GM21447 (cell line): ENCODE measurements at regions not wholly inside any gene's neighbourhood (a gene's known extent, or its start where the extent isn't known, plus 50 kb on each side); places are given as distances from the start of the nearest gene placed in this dataset.
"Not testable (repeated sequence)": the region's sequence is repeated elsewhere in the genome, so short reads cannot be mapped to it uniquely, and the experiment has no call there.

Experiments
- ATAC-seq: cut with Tn5 transposase; IDR thresholded peaks from one replicate; pipeline ENCODE4 v1.9.1; 2021; ENCODE audit not compliant: unreplicated experiment

DNA sequence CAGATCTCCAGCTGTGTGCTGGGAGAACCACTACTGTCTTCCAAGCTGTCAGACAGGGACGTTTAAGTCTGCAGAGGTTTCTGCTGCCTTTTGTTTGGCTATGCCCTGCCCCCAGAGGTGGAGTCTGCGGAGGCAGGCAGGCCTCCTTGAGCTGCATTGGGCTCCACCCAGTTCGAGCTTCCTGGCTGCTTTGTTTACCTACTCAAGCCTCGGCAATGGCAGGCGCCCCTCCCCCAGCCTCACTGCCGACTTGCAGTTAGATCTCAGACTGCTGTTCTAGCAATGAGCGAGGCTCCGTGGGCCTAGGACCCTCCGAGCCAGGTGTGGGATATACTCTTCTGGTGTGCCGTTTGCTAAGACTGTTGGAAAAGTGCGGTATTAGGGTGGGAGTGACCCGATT lies 206.8 kb upstream of the FBXO33 start:
- not testable (repeated sequence) for ATAC-seq

DNA sequence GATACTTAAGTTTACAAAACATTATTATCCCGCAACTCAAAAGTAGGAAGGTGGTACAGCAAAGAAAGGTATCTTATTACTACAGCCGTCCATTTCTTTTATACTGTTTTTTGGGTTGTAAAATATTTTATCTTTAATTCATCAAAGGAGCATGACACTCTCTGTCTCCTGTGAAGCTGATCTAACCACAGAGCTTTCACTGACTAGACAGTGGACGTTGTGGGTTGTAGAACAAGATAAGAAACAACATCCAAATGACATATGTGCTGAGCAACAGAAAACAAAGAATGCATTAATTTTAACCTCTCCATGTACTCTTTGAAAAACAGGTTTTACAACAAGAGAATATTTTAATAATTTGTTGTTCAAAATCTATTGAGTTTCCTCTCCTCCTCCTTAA lies 195.9 kb upstream of the FBXO33 start:
- no peak for ATAC-seq

DNA sequence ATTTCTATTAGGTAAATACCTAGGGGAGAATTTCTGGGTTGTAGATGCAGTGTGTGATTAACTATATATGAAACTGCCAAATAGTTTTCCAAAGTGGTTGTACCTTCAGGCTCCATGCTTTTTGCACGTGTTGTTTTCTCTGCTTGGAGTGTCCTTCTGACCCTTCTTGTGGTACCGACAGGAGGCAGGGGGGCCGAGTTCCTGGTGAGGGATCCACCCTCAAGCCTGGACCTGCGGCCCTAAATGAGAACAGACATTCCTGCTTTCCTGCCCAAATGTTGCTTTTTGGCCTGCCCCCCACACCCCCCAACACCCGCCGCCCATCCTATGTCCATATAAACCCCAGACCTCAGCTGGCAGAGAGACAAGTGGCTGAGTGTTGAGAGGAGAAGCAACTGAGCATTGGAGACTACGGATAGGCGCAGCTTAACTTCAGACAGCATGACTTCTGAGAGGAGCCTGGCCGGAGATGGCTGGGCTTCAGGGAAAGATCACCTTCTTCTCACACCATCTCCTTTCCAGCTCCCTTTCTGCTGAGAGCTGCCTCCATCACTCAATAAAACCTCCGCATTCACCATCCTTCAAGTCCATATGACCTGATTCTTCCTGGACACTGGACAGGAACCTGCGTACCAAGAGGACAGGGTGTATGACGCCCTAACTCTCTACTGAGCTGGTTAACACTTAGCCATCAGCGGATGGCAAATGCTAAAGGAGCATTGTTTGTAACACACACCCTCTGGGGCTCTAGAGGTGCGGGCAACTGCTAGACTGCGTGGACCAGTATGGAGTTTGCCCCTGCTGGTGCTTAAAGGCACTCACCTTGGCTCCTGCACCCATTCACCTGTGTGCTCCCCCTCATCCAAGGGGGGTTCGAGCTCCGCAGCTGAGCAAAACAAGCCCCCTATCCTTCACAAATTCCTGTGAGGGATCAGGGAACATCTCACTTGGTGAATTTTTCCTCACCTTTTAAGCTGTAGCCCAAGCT lies 194.7 kb upstream of the FBXO33 start:
- no peak for ATAC-seq

DNA sequence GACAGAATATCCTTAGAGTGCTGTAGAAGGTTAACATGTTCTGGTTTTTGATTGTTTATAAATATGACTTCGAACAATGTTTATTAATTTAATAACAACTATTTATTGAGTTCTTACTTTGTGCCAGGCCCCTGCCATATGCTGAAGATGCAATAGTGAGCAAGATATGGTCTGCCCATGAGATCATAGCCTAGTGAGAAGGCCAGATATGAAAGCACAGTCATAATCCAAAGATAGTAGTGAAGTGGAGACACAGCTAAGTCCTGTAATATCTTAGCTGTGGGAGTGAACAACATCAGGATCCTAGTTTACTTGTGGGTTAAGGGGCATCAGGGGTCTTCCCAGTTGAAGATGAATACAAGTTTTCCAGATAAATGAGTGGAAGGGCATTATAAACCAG lies 189.4 kb upstream of the FBXO33 start:
- ATAC-seq = no peak

DNA sequence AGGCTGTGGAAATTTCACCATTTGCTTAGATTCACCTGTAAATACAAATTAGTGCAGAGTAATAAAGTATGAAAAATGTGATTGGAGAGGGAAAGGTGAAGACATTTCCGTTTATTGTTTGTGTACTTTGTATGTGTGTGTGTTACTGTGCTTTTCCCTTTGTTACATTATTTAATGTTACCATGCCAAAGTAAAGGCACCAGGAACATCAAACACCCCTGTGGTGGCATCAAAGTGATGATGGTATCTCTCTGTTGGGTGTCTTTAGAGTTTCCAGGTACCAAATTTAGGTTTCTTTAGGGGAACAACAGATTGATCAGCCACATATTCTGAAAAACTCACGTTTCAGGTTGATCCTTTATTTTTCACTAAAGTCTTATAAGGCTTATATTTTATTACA lies 189.0 kb upstream of the FBXO33 start:
- no peak for ATAC-seq

DNA sequence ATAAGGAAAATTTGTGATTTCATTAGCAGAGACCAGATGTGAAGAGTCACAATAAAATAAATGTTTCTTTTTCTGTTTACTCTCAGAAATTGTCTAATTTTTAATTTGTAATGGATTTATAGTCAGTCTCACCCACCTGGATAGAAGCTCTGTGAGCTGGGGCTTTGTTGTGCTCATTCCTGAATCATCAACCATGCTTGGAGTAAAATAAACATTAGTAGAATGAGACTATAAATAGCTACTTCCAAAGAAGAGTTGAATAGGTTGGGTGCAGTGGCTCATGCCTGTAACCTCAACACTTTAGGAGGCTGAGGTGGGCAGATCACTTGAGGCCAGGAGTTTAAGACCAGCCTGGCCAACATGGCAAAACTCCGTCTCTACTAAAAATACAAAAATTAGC lies 185.3 kb upstream of the FBXO33 start:
- no peak for ATAC-seq

DNA sequence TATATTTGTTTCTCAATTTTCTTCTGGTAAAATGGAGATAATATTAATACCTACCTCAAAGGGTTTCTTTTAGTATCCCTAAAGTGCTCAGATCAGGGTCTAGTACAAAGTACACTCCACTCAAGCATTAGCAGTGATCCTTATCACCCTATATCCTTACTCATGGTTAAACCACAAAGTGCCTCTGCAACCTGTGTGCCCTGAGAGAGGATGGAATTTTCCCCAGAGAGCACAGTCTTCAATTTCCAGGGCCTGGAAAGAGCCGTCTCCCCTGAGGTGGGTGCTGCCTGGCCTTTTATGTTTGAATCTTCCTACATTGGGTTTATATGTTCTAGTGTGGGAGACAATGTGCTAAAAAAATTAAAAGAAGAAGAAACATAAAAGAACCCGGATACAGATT lies 183.1 kb upstream of the FBXO33 start:
- ATAC-seq = no peak

DNA sequence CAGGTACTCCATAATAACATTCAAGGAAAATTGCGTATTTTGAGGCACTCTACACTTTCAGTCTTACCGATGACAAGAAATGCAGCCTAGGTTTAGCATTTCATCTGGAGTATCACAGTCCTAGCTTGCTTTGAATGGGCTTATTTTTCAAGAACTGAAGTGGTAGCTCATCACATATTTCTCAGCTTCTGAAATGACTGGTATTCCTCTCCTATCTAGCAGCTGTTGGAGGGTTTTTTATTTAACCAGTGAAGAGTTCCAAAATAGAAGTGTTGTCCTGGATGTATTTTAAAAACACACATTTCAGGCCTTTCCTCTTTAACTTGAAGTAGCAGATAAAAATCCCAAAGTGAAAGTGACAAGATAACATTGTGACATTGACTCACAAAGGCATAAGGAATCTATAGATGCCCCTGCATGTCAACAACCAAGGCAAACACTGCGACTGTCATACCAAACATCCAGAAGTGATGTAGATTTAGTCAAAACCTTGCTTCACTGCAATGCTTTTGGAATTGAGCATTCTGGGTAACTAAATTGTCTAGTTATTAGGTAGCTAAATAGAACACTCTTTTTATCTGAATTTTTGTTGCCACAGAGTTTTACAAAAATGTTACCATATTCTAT lies 182.2 kb upstream of the FBXO33 start:
- no peak for ATAC-seq

DNA sequence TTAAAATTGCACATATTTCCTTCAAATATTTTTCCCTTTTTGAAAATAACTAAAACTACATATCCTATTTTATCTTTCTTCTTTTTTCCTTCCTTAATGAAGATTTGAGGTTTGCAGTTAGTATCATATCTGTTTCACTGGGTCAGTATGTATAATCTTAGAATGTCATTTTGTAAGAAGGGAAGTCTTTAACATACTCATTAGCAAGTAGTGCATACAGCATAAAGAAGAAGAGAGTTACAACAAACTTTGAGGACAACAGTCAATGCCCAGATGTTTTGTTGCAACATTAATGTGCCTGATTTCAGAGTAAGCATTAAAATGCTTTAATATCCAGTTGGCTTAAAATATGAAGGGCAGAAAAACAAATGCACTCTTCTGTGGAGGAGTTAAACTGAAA lies 176.9 kb upstream of the FBXO33 start:
- ATAC-seq = no peak

DNA sequence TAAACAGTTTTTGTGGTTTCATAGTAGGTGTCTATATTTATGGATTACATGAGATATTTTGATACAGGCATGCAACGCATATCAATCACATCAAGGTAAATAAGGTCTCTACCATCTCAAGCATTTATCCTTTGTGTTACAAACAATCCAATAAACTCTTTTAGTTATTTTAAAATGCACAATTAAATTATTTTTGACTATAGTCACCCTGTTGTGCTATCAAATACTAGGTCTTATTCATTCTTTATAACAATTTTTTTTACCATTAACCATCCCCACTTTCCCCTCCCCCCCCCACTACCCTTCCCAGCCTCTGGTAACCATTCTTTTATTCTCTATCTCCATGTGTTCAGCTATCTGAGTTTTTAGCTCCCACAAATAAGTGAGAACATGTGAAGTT lies 175.7 kb upstream of the FBXO33 start:
- ATAC-seq = no peak

DNA sequence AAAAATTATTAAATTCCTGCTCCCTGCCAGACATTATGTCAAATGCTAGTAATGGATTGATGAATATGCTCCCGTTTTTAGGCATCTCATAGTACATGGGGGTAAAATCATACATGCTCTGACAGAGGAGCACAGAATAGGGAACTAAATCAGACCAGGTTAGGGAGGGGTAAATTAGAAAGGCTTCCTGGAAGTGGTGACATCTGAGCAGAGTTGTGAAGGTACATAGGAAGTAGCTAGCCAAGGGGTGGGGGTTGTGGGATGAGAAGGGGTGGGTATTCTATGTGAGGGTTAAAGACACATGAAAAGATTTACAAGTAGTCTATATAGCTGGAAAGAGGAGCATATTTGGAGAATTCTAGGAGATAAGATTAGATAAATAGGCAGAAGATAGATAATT lies 171.7 kb upstream of the FBXO33 start:
- ATAC-seq = no peak

DNA sequence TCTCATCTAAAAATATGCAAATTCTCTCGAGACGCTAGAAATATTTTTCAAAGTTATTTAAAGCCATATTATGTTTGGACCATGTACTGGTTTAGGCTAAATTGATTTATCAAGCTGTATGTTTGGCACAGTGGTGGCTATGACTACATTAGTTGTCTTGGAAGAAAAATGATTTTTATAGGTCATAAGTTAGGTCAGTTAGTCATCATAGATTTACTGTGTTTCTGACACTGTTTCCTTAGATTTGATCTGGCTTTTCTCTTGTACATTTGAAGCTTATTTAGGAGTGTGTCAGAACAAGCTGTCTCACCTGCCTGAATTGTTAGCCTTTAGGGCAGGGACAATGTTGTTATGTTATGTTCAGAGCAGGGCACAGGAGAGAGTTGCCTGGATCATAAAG lies 161.1 kb upstream of the FBXO33 start:
- no peak for ATAC-seq

DNA sequence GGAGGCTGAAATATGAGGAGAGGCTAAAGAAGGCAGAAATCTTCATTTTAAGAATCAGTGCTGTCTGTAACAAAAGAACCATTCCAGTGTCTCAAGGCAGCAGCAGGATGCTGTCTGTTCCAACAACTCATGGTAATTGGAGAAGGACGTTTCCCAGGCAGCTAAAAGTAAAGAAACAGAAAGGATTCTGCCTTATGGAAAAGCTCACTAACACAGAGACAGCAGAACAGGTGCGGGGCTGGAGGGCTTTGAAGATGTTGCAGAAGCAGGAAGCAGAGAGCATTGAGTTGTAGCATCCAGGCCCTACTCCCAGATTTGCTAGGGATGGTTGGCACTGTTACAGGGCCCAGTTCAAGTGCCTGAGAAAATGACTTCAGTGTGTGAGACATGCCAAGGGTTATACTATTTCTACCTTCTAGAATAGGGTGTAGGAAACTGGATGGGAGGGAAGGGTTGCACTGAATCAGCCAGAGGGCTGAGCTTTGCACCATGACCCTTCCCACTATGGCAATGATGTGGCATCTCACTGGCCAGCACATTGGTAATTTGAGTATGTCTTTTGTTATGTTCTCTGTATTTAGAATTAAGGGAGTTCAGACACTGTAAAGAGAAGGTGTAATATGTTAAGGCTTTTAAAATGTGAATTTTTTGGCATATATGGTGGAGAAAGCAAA lies 160.0 kb upstream of the FBXO33 start:
- ATAC-seq = no peak

DNA sequence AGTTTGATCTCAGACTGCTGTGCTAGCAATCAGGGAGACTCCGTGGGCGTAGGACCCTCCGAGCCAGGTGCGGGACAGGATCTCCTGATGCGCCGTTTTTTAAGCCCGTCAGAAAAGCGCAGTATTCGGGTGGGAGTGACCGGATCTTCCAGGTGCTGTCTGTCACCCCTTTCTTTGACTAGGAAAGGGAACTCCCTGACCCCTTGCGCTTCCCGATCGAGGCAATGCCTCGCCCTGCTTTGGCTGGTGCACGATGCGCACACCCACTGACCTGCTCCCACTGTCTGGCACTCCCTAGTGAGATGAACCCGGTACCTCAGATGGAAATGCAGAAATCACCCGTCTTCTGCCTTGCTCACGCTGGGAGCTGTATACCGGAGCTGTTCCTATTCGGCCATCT lies 157.6 kb upstream of the FBXO33 start:
- not testable (repeated sequence) for ATAC-seq

DNA sequence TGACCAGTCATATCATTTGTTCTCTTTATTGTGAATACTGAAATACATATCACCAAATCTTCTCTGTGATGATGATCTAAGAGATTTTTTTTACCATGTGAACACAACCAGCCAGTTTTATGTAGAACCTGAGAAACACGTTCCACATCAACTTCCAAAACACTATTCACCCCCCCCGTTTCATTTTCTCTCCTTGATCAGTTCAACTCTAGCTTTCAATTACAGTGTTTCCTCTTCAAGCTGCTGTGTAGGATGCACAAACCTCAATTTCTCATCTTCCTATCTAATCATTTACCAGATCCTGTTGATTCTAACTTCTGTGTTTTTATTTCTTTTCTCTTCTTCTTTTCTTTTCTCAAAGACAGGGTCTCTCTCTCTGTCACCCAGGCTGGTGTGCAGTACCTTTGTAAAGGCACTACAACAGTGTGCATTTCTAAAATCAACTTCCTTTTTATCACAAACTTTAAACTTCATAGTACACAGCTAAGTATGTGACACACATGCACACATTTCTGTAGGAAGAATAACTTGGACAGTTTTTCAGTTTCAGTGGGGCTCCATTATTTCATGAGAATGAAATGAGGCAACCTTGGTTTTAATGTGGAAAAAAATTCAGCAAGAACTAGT lies 149.9 kb upstream of the FBXO33 start:
- no peak for ATAC-seq

DNA sequence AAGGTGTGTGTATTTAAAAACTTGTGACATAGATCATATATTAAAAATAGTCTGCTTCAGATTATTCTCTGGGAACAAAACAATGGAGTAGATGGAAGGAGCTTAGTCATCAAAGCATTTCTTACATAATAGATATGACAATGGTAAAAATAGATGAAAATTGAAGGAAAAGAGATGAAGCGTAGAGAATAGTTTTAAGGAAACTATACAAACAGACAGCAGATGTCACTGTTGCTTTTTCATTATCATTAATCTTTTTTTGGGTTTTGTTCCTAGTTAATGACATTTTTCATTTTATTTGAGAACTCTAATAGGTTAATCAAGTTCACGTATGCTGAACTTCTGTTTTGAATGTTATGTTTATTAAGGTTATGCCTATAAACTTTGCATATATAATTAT lies 149.2 kb upstream of the FBXO33 start:
- no peak for ATAC-seq

DNA sequence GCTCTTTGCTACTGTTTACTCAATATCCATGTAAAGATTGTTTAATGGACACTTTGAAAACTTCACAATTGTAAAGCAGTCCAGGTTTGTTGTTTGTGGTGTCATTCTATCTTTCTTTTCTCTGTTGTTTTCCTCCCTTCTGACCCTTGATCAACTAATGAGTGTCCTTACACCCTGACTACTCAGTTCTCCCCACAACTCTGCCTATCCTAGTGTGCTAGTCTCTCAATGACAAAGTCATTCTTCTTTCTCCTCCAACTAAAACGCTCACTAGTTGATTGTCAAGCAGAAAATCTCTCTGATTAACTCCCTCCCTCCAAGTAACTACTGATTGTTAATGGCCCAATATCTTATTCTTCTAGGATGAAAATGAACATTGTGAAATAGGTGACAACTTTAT lies 148.5 kb upstream of the FBXO33 start:
- no peak for ATAC-seq

DNA sequence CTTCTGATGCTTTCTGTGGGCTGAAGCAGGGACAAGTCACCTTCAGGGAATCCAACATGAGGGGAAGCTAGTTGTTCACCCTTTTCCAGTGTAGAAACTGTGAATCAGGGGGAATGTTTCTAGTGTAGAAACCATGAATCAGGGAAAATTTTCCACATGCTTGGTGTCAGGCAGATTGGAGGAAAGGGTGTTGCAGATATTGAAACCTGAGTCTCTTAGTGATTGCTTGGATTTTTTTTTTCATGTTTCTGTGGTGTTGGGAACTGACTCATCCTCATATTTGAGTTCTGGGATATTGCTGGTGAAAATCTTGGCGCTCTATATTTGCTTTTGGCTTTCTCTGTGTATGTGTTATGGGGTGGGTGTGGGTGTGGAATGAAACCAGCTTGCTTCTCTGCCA lies 144.5 kb upstream of the FBXO33 start:
- ATAC-seq = no peak

DNA sequence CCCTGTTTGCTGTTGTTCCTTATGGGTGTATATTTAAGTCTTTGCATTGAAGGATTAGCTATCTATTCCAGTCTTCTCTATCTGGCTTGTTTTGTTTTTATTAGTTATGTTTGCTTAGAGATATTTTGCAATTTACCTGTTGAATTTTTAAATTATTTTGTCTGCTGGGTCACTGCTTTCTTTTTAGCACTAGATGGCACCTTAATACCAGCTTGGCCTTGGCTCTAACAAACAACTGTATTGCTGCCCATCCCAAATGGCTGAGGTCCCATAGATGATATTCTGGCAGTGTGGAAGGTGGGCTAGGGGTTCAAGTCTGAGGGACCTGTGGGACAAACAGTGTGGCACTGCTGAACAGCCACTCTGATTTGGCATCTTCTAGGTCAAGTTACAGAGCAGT lies 144.0 kb upstream of the FBXO33 start:
- no peak for ATAC-seq

DNA sequence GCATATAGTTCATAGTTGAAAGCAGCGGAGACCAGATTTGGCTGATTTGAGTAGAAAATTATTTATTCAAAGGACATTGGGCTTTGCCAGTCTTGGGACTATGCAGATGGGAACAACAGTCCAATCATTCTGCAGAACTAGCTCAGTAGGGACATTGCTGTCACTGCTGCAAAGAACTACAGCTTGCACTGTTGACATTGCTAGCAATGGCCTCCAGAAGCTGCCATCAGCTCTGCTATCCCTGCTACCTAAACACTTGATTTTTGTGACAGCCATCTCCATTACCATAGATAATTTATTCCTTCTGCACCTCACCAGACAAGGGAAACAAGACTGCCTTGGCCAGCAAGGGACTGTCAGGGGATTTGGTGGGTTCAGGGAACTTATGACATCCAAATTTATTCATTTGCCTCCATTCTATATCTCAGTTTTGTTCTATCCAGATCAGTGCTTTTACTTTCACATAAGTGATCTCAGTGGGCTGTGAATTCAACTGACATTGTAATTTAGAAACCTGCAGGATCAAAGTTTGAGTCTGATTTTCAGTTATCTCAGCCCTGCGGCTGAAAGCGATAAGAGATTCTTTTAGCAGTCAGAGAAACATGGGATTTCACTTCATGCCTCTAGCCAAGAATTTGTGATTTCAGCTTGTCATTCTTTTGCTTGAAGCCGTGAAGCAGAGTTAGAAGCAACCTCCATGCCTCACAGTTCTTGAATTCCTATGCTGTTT lies 136.7 kb upstream of the FBXO33 start:
- ATAC-seq = no peak

DNA sequence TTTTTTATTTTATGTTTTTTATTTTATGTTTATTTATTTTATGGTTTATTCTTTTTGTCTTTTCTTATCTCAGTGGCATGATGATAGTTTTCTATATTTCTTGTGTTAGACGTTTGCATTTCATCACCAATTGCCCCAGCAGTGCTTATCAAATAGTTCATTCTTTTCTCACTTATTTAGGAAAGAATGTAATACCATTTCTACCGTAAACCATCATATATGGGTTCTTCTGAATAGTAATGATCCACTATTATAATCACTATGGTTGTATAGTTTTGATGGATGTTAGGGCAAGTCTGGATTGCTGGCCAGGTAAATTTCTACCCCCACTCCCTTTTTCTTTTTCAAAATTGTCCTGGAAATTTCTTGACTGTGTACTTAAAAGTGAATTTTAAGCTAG lies 134.6 kb upstream of the FBXO33 start:
- ATAC-seq = no peak
